Activated CD4-positive, alpha-beta T cell treated with anti-CD3 and anti-CD28 coated beads, Interleukin-2, Interleukin-6, amounts not matched to agents 100 ng/mL and 50 ng/mL, durations not matched to agents 16 hours and 8 hours (primary cell): ENCODE measurements at regions not wholly inside any gene's neighbourhood (a gene's known extent, or its start where the extent isn't known, plus 50 kb on each side); places are given as distances from the start of the nearest gene placed in this dataset.
"Not testable (repeated sequence)": the region's sequence is repeated elsewhere in the genome, so short reads cannot be mapped to it uniquely, and the experiment has no call there.

Source experiments
- DNase-seq: peaks from one replicate; pipeline ENCODE4 v3.0.0-alpha.2; 2020

- no peak for DNase-seq
Measured at GRCh38 chr2:82748653-82749052, 1710.4 kb downstream of the SUCLG1 start.

GRCh38 chr2:82740527-82740926 lies 1718.6 kb downstream of the SUCLG1 start:
- no peak for DNase-seq

- not testable (repeated sequence) for DNase-seq
Measured at GRCh38 chr2:82737965-82738364, 1721.1 kb downstream of the SUCLG1 start.

GRCh38 chr2:82735336-82735735 lies 1723.7 kb downstream of the SUCLG1 start:
- DNase-seq: no peak

GRCh38 chr2:82731824-82732223 lies 1727.3 kb downstream of the SUCLG1 start:
- DNase-seq: no peak

GRCh38 chr2:82730811-82731210 lies 1728.3 kb downstream of the SUCLG1 start:
- no peak for DNase-seq

- no peak for DNase-seq
Measured at GRCh38 chr2:82728090-82728489, 1731.0 kb downstream of the SUCLG1 start.

GRCh38 chr2:82708681-82709080 lies 1750.4 kb downstream of the SUCLG1 start:
- no peak for DNase-seq

GRCh38 chr2:82697231-82697630 lies 1761.8 kb downstream of the SUCLG1 start:
- DNase-seq: no peak

- DNase-seq: no peak
Measured at GRCh38 chr2:82694431-82694830, 1764.6 kb downstream of the SUCLG1 start.

- DNase-seq: no peak
Measured at GRCh38 chr2:82690757-82691411, 1768.2 kb downstream of the SUCLG1 start.

- no peak for DNase-seq
Measured at GRCh38 chr2:82675186-82675585, 1783.9 kb downstream of the SUCLG1 start.

GRCh38 chr2:82674652-82675051 lies 1784.4 kb downstream of the SUCLG1 start:
- DNase-seq: no peak

GRCh38 chr2:82667491-82667890 lies 1791.6 kb downstream of the SUCLG1 start:
- DNase-seq: no peak

- no peak for DNase-seq
Measured at GRCh38 chr2:82665691-82666090, 1793.4 kb downstream of the SUCLG1 start.

GRCh38 chr2:82657106-82657505 lies 1802.0 kb downstream of the SUCLG1 start:
- no peak for DNase-seq

- no peak for DNase-seq
Measured at GRCh38 chr2:82656420-82656819, 1802.7 kb downstream of the SUCLG1 start.

- no peak for DNase-seq
Measured at GRCh38 chr2:82652117-82652516, 1807.0 kb downstream of the SUCLG1 start.

- DNase-seq: no peak
Measured at GRCh38 chr2:82650038-82650437, 1809.0 kb downstream of the SUCLG1 start.

- DNase-seq: no peak
Measured at GRCh38 chr2:82641598-82642180, 1817.4 kb downstream of the SUCLG1 start.

GRCh38 chr2:82636402-82637020 lies 1822.6 kb downstream of the SUCLG1 start:
- DNase-seq: no peak

GRCh38 chr2:82599021-82599420 lies 1860.1 kb downstream of the SUCLG1 start:
- no peak for DNase-seq

- no peak for DNase-seq
Measured at GRCh38 chr2:82596581-82596980, 1862.5 kb downstream of the SUCLG1 start.

GRCh38 chr2:82591718-82592117 lies 1867.4 kb downstream of the SUCLG1 start:
- DNase-seq: no peak

- DNase-seq: no peak
Measured at GRCh38 chr2:82576656-82577055, 1882.4 kb downstream of the SUCLG1 start.
